HG03575 (cell line): ENCODE measurements at regions not wholly inside any gene's neighbourhood (a gene's known extent, or its start where the extent isn't known, plus 50 kb on each side); places are given as distances from the start of the nearest gene placed in this dataset.
"Not testable (repeated sequence)": the region's sequence is repeated elsewhere in the genome, so short reads cannot be mapped to it uniquely, and the experiment has no call there.

Source experiments
- ATAC-seq: cut with Tn5 transposase; IDR thresholded peaks from one replicate; pipeline ENCODE4 v1.9.1; 2021; ENCODE audit not compliant: unreplicated experiment, insufficient number of reproducible peaks, low FRiP score; ENCODE audit errors: extremely low read depth

GRCh38 chr2:185436787-185437372 lies 301.7 kb upstream of the FSIP2 start:
- ATAC-seq: no peak

GRCh38 chr2:185441486-185442005 lies 297.1 kb upstream of the FSIP2 start:
- no peak for ATAC-seq

DNA sequence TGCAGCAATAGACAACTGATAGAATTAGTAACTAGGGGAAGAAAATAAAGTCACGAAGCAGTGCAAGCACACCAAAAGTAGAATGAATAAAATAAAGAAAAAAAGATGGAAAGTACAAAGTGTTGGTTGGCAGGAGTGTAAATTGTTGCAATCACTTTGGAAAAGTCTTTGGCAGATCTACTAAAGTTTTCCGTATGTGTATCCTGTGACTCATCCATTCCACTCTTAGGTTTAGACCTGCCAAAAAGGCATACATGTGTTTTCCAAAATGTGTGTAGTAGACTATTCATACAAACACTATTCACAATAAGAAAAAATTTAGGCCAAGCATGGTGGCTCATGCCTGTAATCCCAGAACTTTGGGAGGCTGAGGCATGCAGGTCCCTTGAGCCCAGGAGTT lies 282.1 kb upstream of the FSIP2 start:
- no peak for ATAC-seq

DNA sequence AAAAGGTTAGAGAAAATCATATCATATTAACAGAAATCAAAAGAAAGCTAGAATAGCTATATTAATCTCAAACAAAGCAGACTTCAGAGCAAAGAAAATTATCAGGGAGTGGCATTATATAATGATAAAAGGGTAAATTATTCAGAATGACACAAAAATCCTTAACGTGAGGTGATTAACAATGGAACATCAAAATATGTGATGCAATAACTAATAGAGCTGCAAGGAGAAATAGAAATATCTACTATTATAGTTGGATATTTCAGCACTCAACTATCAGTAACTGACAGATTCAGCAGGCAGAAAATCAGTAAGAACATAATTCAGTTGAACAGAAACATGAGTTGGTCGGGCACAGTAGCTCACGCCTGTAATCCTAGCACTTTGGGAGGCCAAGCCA lies 275.1 kb upstream of the FSIP2 start:
- no peak for ATAC-seq

GRCh38 chr2:185466915-185467314 lies 271.7 kb upstream of the FSIP2 start:
- ATAC-seq: no peak

DNA sequence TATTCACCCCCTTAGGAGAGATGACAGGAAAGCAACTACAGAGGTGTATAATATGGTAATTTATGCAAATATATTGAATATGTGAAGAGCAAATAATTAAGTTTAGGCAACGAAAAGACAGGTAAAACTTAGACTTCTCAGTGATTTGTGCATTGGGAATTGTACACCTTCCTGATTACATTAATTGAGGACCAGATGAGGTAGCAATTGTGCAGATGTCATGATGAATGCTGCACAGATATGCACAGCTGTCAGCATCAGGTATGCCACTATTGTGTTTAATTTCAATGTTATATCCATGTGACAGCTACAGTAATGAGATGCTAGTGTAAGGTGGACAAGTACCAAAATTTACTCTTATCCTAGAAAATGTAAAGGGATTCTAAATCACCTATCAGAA lies 267.2 kb upstream of the FSIP2 start:
- no peak for ATAC-seq

DNA sequence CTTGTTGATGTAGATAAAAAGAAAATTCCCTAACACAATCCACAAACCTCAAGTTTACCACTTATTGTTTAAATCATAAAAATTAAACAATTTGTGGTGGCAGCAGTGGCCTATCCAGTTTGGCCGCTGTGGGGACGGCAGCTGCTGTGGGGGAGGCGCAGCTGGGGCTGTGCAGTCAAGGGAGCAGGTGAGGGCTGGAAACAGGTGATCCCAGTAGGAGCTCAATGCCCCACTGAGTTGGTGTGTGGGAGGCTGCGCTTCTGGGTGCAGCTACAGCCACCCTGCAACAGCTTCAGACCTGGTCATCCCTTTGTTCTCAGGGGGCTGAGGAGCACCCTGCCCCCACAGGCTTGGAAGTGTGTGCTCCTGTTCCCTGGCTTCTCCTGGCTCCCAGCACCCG lies 266.0 kb upstream of the FSIP2 start:
- ATAC-seq: no peak

DNA sequence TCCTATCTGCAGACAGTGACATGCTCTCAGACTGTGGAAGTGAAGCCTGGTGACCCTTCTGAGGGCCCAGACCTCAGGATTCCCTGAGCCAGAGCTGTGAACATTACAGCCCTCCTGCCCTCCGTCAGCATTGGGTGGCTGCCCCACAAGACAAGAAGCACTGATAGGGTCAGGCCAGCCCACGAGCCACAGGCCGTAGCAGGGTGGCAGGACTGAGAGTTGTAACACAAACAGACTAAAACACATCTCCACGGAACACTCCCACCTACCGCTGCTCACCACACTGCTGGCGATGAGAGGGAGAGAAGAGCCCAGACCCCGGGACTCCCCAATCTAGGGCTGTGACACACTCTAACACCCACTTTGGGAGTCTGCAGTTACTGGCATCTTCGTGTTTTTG lies 264.8 kb upstream of the FSIP2 start:
- no peak for ATAC-seq

- no peak for ATAC-seq
These were observed 262.7 kb upstream of the FSIP2 start for GRCh38 chr2:185475914-185476313.

- no peak for ATAC-seq
These were observed 261.2 kb upstream of the FSIP2 start for GRCh38 chr2:185477452-185477851.

- no peak for ATAC-seq
These were observed 254.0 kb upstream of the FSIP2 start for GRCh38 chr2:185484602-185485001.

- ATAC-seq: no peak
These were observed 236.3 kb upstream of the FSIP2 start for GRCh38 chr2:185502351-185502750.

- ATAC-seq: no peak
These were observed 230.9 kb upstream of the FSIP2 start for GRCh38 chr2:185507719-185508118.

DNA sequence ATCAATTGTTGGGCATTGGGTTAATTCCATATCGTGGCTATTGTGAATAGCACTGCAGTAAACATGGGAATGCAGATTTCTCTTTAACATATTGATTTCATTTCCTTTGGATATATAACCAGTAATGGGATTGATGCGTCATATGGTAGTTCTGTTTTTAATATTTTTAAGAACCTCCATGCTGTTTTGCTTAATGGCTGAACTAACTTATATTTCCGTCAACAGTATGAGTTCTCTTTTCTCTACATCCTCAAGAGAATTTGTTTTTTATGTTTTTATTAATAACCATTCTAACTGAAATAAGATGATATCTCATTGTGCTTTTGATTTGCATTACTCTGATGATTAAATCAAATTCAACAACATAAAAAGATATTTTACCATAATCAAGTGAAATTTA lies 228.5 kb upstream of the FSIP2 start:
- ATAC-seq: no peak

DNA sequence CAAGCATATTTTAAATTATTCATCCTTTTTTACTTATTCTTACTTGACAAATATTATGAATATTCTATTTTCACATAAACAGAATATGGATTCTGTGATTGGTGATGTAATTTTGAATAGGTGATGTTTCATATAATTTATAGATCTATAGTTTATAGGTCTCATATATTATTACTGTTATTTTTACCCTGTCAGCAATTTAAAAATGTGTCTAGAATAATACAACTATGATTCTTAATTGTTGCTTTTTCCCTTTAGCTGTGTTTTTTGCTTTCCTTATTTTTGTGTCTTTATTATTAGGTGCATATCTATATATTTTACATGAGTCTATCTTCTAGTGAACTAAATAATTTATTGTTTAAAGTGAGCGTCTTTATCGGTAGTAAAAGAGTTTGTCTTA lies 226.7 kb upstream of the FSIP2 start:
- ATAC-seq: no peak

GRCh38 chr2:185522472-185522871 lies 216.1 kb upstream of the FSIP2 start:
- ATAC-seq: no peak

DNA sequence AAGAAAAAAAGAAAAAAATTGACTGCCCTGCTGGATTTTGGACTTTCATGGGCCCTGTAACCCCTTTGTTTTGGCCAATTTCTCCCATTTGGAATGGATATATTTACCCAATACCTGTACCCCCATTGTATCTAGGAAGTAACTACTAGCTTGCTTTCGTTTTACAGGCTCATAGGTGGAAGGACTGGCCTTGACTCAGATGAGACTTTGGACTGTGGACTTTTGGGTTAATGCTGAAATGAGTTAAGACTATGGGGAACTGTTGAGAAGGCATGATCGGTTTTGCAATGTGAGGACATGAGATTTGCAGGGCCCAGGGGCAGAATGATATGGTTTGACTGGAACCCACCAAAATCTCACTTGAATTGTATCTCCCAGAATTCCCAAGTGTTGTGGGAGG lies 214.4 kb upstream of the FSIP2 start:
- ATAC-seq: not testable (repeated sequence)

DNA sequence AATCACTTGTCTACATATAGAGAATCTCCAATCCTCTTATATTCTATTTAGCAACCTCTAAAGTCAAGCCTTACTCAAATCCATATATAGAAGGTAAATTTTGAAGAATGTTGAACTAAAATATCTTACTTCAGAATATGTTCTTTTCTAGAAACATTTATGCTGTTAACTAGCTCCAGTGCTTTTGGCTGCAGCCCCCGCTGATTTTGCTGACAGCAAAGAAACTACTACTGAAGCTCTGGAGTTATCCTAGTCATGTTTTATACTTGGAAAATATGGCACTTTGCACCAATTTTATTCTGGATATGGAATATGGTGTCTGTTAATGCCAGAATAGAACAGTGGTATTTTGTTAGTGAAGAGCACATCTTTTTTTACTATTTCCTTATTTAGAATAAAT lies 212.4 kb upstream of the FSIP2 start:
- no peak for ATAC-seq

DNA sequence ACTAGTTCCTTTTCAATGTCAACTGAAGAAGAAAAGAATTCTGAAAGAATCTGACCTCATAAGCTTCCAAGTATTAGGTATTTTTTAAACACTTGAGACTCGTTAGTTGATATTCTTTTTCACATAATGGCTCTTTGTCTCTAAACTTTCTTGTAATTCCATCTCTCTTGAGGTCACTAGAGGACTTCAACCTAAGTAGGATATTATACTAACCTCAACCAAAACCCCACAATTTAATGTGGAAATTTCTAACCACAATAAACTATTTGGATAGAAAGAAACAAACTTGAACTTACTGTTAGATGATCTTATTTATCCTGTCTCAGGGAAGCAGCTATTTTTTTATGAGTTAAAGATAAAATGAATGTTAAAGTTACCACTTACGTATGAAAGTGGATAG lies 206.9 kb upstream of the FSIP2 start:
- no peak for ATAC-seq

DNA sequence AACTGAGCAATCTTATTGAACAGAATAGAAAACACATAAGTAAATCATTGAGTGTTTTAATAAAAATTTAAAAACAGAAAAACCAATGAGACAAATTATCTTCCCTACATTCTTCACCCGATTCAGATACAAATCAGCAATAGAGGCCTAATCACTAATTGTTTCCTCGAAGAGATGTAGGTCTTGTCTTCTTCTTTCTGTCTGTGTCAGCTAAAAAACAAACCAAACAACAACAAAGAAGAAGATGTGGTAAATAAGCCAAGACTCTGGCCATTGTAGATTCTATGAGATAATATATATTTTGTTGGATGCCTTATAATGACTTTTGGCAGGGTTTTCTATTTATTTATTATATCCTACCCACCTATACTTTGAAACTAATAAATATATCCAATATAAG lies 200.9 kb upstream of the FSIP2 start:
- ATAC-seq: no peak

DNA sequence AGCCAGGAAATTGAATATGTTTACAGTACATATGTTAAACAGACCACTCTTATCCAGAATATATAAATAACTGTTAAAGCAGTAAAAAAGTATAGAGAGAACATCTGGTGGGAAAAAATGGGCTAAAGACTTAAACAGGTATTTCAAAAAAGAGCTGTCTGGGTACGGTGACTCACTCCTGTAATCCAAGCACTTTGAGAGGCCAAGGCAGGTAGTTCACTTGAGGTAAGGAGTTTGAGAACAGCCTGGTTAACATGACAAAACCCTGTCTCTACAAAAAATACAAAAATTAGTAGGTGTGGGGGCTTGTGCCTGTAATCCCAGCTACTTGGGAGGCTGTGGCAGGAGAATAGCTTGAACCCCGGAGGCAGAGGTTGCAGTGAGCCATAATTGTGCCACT lies 171.4 kb upstream of the FSIP2 start:
- no peak for ATAC-seq
